HG02588 (cell line): ENCODE measurements at regions not wholly inside any gene's neighbourhood (a gene's known extent, or its start where the extent isn't known, plus 50 kb on each side); places are given as distances from the start of the nearest gene placed in this dataset.

ENCODE experiments used
- ATAC-seq: cut with Tn5 transposase; IDR thresholded peaks from one replicate; pipeline ENCODE4 v1.9.1; 2021; ENCODE audit warnings: mild to moderate bottlenecking, moderate library complexity; ENCODE audit not compliant: unreplicated experiment

GRCh38 chr2:145484448-145485097 lies 964.7 kb upstream of the ZEB2 start:
- ATAC-seq: no peak

- no peak for ATAC-seq
Observed at GRCh38 chr2:145483854-145484253, 963.9 kb upstream of the ZEB2 start.

- no peak for ATAC-seq
Observed at GRCh38 chr2:145481334-145481922, 961.5 kb upstream of the ZEB2 start.

- no peak for ATAC-seq
Observed at GRCh38 chr2:145464866-145465265, 944.9 kb upstream of the ZEB2 start.

GRCh38 chr2:145460112-145460511 lies 940.2 kb upstream of the ZEB2 start:
- ATAC-seq: no peak

- no peak for ATAC-seq
Observed at GRCh38 chr2:145431181-145431951, 911.4 kb upstream of the ZEB2 start.

- no peak for ATAC-seq
Observed at GRCh38 chr2:145423809-145424208, 903.9 kb upstream of the ZEB2 start.

- no peak for ATAC-seq
Observed at GRCh38 chr2:145422576-145422975, 902.7 kb upstream of the ZEB2 start.

GRCh38 chr2:145421841-145422240 lies 901.9 kb upstream of the ZEB2 start:
- no peak for ATAC-seq

GRCh38 chr2:145416640-145417039 lies 896.7 kb upstream of the ZEB2 start:
- no peak for ATAC-seq

GRCh38 chr2:145415151-145415550 lies 895.2 kb upstream of the ZEB2 start:
- no peak for ATAC-seq

- no peak for ATAC-seq
Observed at GRCh38 chr2:145413261-145414030, 893.5 kb upstream of the ZEB2 start.

GRCh38 chr2:145412155-145412554 lies 892.2 kb upstream of the ZEB2 start:
- peak; percentile 32 for ATAC-seq

GRCh38 chr2:145411493-145411892 lies 891.6 kb upstream of the ZEB2 start:
- peak; percentile 82 for ATAC-seq

- ATAC-seq: no peak
Observed at GRCh38 chr2:145410086-145410485, 890.2 kb upstream of the ZEB2 start.

- ATAC-seq: no peak
Observed at GRCh38 chr2:145408980-145409379, 889.1 kb upstream of the ZEB2 start.

- ATAC-seq: no peak
Observed at GRCh38 chr2:145404690-145405089, 884.8 kb upstream of the ZEB2 start.

- ATAC-seq: no peak
Observed at GRCh38 chr2:145402706-145403277, 882.9 kb upstream of the ZEB2 start.

GRCh38 chr2:145399131-145399530 lies 879.2 kb upstream of the ZEB2 start:
- ATAC-seq: no peak

- ATAC-seq: no peak
Observed at GRCh38 chr2:145394181-145394580, 874.3 kb upstream of the ZEB2 start.

- ATAC-seq: no peak
Observed at GRCh38 chr2:145386973-145387372, 867.1 kb upstream of the ZEB2 start.
